NT2/D1 (cell line): ENCODE measurements at regions not wholly inside any gene's neighbourhood (a gene's known extent, or its start where the extent isn't known, plus 50 kb on each side); places are given as distances from the start of the nearest gene placed in this dataset.

ENCODE experiments used
- SUZ12 ChIP-seq: IDR thresholded peaks from 2 replicates; pipeline ENCODE4 v1.6.1; 2011; ENCODE audit not compliant: insufficient read length, insufficient read depth; ENCODE audit errors: extremely low read depth
- YY1 ChIP-seq: IDR thresholded peaks from 2 replicates; pipeline ENCODE4 v1.6.1; 2011; ENCODE audit not compliant: insufficient read length, insufficient read depth
- ZNF274 ChIP-seq: IDR thresholded peaks from 2 replicates; pipeline ENCODE4 v1.6.1; 2011; ENCODE audit warnings: mild to moderate bottlenecking, low read depth, low read length

DNA sequence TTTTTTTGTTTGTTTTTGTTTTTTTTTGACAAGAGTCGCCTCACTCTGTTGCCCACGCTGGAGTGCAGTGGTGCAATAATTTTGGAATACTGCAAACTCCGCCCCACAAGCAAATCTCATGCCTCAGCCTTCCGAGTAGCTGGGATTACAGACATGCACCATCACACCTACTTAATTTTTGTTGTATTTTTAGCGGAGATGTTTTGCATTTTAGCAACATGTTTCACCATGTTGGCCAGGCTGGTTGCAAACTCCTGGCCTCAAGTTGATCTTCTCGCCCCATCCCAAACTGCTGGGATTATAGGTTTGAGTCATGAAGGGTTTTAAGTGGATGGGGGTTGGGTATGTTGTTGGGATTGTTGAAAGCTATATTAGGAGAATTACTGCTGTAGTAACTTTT lies 270.9 kb upstream of the LCORL start:
- no peak for TF ChIP-seq SUZ12
- no peak for TF ChIP-seq YY1
- no peak for TF ChIP-seq ZNF274
